HG03196 (cell line): ENCODE measurements at regions not wholly inside any gene's neighbourhood (a gene's known extent, or its start where the extent isn't known, plus 50 kb on each side); places are given as distances from the start of the nearest gene placed in this dataset.

Experiments used
- ATAC-seq: cut with Tn5 transposase; IDR thresholded peaks from one replicate; pipeline ENCODE4 v1.9.1; 2021; ENCODE audit not compliant: unreplicated experiment

DNA sequence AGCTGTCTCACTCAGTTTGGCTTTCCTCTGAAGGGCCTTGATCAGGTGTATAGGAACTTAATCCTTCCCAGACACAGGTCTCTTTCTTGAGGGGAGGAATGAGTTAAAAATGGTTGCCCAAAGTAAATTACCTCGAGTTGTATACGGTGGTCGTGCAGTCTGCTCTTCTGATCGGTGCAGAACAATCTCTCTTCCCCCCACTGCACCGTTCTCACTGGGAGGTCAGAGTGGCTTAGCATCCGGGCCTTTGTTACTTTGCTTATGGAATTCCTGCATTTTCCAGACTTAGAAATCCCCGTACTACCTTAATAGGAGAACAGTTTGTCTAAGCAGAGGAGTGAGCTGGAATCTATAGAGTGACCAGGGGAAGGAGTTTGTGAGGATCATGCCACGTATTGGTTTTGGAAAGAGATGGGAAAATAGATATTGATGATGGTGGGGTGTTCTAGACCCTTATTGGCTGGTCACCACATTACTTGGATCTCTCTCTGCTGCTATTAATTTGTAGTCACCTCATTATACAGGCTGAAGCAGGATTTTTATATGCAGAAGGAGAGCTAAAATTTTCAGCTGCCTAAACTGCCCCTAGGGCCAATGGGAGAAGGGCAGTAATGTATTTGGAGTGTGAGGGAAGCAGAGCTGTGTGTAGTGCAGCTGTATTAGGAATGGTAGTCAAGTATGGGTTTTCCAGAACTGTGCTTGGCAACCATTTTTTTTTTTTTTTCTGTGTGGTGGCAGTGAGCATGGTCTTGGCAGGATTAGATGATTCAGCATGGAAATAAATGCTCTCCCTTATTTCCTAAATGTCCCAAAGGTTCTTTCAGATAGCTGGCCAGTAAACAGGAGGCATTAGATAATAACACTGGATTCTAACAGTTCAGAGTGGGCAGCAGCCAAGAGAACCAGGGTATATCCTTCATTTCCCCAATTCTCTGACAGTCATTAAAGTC is 81.5 kb downstream of the NDUFS5 start:
- no peak for ATAC-seq

DNA sequence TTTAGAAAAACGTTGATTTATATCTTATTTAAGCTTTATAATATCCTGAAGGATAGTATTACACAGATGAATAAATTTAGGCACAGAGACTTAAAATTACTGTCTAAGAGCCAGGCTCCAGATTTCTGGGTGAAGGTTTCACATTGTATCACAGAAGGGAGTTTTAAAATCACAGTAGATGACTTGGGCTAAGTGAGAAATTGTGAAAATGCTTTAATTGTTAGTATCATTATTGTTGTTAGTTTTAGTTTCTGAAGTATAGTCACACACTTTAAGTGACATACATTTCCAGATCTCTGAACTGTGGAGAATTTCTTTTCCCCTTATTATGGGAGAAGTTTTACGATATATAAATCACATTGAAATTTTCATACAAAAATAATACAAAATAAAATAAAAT is 83.5 kb downstream of the NDUFS5 start:
- no peak for ATAC-seq

DNA sequence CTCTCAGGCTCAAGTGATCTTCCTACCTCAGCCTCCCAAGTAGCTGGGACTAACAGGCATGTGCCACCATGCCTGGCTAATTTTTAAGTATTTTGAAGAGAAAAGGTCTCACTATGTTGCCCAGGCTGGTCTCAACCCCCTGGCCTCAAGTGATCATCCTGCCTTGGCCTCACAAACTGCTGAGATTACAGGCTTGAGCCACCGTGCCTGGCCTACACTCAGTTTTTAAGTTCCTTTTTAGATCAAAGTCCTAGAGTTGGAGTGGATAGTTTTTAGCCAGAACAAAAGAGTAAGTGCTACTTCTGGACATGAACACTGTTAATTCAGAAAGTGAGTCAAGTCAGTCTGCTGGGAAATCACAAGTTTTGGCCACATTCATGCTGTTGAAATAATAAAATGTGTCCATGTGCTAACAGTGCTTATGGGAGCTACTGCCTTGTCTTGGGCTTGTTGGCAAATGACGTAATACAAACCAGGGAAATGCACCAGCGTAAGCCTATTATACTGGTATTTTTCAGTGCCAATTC is 84.2 kb downstream of the NDUFS5 start:
- ATAC-seq = no peak

DNA sequence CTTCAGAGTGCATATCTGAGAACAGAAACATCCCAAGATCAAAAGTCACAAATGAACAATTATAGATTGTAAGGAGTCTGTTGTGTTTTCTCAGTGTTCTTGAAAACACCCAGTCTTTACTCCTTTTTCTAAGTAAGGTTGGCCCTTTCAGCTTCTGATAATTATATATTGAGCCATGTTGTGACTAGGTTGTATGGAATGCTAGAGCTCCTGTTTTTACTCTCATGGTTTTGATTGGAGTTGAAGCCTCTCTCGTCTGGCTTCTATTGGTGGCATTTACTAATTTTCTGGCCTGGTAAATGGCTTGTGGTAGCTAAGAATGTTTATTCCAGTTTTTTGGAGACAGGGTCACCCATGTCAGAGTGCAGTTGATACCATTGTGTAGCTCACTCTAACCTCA is 84.7 kb downstream of the NDUFS5 start:
- ATAC-seq = no peak

DNA sequence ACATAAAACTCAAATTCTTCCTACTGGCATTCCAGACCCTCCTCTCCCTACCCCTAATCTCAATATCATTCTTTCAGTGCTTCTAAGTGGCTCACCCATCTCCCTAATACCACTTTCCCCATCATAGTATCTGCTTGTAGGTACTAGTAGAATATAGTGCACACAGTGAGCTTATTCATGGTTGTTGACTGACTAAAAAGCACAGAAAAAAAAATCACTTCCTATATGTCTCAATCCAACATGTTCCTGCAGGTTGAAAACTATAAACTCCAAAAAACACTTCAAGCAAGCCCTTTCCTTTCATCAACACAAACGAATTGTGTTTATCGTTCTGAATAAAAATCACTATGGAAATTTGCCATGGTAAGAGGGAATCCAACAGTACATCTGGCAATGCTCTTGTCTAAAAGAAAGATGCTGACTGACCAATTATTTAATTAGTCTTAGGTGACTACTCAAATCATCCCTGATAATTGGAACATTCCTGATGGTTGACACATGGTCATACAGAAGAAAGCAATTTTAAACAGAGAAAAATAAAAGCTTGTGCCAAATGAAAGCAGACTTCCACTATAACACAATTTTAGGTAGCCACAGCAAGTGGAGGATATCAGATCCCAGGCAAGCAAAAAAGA is 87.1 kb downstream of the NDUFS5 start:
- ATAC-seq = no peak

DNA sequence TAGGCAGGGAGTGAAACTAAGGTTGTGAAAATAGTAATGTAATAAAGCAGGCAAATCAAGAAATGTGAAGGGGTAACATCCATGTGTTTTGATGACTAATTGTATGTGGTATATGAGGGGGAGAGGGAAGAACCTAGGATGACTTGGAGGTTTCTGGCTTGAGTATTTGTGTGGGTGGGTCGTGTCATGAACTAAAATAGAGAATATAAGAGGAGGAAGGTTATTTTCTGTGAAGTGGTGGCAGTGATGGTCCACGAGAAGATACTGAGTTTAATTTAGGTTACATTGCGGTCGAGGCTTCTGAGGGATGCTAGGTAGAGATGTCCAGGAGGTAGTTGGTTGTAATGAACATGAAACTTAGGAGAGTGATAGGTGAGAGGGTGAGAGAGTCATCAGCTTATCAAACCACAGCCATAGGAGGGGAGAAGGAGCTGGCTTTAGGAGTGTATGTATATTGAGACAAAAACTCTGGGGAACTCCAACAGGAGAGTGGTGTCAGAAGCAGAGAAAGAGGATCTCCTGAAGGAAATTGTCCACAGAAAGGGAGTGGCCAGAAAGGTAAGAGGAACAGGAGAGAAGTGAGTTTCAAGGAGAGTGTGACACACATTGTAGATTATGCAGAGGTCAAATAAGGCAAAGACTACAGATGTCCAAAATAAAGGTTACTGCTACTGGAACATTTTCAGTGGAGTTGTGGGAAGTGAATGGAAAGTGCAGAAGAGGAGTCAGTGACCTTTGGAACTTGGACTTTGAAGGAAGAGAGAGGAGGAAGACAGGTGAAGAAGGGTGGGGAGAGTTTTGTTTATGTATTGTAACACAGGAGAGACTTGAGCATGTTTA is 89.0 kb upstream of the MACF1 start:
- no peak for ATAC-seq

DNA sequence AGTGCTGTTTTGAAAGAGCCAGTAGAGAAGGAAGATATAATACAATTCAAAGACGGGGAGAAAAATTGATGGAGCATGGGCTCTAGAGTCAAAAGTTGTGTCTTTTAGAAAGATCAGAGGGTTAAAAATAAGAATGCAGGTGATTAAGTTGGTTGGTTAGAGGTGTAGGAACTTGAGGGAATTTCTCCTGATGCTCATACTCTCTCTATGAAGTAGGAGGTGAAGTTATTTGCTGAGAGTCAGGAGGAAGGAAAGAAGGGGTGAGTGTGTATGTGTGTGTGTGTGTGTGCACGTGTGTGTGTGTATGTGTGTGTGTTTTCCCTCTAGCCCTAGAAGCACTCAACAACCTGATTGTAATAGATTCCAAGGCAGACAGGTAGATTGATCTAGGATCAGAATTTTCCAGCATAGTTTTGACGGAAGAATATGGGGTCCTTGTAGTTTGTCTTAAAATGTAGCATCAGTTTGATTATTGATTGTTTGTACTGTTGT is 88.3 kb upstream of the MACF1 start:
- no peak for ATAC-seq

DNA sequence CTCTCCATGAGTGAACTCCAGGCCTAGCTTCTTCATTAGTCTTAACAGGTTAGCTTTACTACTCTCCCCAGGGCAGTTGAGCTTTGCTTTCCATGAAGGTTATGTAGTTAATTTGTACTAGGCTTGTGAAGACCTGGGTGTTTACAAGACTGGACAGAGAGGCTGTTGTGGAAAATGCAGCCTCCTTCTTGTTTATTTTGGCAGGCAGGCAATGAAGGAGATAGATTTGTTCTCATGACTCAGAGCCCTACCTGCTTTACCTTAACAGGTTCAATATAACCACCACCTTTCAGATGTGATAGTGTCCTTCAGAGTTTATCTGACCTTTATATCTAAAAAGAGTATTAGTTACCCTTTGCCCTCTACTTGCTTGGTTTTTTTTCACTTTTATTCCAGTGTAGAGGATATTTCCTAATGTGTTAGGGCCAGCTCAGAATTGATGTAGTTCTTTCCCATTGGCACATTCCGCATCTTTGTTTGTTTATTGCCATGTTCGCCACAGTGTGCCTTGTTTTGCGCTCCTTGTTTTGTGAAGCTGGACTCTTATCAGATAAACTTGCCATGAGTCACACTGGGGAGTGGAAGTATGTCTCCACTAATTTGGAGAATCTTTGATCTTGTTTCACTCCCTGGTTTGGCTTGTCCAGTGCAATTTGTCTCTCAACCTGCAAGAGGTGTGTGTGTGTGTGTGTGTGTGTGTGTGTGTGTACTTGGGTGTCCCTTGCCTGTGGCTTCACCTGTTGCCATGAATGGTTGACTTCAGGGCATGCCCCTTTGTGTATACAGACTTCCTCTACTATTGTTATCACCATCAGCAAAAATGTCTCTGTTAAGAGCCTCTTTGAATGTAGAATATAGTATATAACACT is 87.4 kb upstream of the MACF1 start:
- ATAC-seq = no peak

DNA sequence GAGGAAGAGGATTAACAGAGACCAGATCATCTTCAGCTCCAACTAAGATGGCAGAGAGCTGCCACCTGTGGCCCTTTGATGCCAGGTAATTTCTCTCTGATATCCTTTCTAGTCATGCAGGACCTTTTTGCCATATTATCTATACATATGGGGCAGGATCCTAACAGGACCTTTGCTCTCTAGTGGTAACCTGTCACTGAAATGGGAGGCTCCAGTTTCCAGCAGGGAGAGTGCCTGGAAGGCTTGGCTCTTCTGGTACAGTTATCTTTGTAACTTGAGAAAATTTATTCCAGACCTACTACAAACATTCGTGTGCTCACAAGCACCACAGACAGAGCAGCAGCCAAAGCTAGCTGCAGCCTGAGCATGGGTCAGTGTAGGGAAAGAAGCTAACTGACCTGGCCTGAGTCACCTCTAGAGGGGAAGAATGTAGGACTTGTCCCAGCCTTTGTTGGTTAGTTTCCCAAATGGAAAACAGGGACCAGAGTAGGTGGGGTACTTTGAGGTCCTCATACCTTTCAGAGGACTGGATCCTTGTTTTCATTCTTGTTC is 86.5 kb upstream of the MACF1 start:
- ATAC-seq = no peak

DNA sequence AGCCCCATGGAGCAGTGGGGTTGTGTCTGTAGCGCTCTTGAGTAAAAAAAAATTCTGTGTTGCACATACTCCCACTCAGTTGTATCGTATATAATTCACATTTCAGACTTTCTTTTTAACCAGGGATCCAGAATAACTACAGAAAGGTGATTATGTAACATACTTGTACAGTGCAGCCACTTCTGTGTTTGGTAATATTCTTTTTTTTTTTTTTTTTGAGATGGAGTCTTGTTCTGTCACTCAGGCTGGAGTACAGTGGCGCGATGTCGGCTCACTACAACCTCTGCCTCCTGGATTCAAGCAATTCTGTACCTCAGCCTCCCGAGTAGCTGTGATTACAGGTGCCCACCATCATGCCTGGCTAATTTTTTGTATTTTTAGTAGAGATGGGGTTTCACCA is 82.4 kb upstream of the MACF1 start:
- ATAC-seq = no peak

DNA sequence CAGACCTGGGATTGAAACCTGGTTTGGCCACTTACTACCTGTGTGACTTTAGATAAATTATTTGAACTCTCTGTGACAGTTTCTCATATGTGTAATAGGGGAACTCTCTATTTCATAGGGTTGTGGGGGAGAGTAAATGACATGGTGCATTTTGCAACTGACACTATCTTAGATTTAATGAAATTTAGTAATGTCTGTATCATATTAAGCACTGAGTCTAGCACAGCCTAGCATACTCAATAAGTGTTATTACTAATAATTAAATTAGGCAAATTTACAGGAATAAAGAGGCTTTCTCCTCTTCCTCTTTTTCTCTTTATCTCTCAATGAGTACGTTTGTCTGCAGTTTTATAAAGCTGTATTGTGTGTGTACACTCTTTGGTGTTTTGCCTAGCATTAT is 80.2 kb upstream of the MACF1 start:
- no peak for ATAC-seq

DNA sequence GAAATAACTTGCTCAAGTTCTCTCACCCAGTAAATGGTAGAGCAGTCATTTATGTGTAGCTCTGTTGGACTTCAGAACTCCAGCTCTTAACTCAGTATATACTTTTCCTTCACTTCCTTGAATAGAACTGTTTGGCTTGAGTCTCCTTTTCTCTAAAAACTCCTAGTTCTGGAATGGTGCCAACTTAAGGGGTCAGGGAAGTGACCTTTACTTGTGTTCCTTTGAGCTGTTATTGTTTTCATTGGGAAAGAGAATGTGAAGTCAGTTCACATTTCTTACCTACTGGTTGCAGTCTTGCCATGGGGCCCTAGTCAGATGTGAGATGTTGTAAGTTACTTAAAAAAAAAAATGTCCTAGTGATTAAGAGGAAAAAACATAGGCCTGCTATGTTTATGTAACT is 77.0 kb upstream of the MACF1 start:
- ATAC-seq = no peak

DNA sequence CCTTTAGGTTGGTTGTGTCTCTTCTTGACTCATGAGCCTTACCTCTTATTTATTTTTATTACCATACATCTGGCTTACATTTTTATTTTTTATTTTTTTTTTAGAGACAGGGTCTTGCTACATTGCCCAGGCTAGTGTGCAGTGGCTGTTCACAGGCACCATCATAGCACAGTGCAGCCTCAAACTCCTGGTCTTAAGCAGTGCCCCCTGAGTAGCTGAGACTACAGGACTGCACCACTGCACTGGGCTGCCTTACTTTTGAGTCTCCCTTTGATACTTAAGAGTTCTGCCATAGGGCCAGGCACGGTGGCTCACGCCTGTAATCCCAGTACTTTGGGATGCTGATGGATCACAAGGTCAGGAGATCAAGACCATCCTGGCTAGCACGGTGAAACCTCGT is 76.4 kb upstream of the MACF1 start:
- no peak for ATAC-seq

DNA sequence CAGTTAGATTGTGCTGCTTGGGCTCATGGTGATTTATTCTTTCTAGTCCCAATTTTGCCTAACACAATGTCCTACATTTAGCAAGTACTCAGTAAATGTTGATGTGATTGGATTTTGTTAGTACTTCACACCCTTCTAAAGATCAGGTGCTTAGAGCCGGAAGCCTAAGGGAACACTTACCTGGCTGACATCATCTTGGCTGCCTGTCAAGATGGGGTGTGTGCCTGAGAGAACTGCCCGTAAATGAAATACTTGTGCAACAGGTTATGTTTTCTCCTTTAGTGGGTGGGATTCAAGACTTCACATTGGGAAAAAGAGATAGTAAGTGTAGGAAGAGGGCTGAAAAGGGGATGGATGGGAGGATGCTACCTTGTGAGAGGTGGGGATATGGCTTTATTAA is 75.5 kb upstream of the MACF1 start:
- no peak for ATAC-seq

DNA sequence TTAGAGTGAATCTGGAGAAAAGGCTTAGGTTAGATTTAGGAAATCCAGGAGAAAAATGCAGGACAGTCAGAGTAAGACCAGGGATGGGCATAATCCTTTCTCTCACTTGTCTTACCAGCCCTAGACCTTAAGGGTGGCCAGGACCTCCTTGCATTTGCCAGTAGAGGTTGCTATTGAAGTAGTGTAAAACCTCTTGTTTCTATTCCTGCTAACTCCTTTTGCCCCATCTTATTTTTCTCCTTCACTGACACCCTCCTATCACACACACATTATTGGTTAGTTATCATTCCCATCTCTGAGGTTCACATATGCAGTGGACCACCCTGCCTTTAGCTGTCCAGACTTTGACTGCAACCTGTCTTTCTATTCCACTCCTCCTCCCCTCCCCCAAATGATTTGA is 75.0 kb upstream of the MACF1 start:
- ATAC-seq = no peak

DNA sequence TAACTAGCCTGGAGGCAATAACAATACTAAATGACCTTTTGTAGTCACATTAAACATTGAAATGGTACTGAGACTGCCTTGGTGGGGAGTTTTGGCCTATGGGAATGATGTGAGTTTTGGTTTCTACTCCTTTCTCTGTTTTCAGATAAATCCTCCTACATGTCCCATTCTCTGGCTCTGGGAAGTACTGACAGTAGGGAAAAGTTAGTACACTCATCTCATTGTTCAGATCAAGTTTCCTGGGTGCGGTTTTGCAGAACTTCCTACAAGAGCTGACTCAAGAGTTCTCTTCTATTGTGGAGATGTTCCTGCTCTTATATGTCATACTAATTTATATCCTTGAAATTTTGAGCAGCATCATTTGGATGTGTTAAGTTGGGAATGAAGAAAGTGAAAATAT is 74.2 kb upstream of the MACF1 start:
- no peak for ATAC-seq

DNA sequence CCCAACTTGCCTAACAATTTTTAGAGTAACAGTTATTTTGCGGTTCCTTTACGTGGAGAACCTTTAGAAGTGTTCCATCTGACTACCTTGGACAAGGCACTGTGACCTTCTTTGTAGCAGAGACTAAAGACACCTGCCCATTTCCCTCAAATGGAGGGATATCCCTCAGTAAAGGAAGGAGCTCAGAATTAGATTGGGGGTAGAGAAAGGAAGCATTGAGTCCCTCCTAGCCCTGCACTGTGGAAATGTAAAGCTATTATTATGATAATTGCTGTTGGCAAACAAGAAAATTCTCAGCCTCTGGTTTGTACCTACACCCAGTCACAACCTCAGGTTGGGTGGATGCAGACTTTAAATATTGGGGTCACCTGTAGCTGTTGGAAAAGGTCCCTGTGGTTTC is 72.6 kb upstream of the MACF1 start:
- ATAC-seq = no peak

DNA sequence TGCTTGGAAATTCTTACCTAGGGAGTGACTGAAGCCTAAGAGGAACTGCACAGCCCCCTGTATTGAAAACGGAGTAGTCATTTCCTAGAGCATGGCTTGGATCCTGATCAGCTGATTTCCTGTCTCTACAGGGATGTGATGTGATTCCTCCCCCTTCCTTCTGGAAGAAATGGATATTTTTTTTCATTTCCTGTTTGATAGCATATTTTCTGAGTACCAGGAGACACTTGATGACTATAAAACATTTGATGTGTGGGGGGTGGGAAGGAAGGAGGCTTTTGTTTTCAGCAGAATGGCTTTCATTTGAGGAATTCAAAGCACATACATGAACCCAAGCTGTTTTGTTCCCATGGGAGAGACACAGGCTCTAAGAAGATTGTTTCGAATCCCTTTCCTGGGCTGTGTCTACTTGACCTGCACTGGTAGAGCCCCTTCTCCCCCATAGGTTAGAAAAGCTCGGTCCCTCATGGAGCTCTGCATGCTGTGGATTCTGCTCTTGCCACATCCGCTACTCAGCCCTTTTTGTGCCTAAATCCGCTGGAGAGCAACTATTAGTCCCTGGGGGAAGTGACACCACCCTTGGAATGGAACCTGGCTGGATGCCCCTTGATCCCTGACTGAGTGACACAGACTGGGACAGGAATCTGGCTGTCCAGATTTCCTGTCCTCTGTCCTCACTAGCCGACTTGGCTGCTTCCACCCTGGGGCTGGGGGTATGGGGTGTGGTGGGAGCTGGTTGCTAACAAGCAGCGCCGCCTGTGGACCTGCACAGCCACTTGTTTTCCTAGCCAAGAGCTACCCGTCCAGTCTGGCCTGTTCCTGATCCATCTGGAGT is 71.8 kb upstream of the MACF1 start:
- ATAC-seq = no peak

DNA sequence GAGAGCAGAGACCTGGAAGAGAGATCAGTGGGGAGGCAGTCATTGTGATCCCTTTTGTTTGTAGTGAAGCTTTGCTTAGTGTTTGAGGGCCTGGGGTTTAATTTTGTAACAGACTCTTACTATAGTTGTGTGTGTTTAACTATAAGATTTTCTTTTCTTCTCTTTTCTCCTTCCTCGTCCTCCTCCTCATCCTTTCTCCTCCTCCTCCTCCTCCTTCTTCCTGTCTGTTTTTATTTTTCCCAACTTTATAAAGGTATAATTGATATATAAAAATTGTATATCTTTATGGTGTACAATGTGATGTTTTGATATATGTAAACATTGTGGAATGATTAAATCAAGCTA is 71.2 kb upstream of the MACF1 start:
- no peak for ATAC-seq
